Caco-2 (cell line): ENCODE measurements at regions not wholly inside any gene's neighbourhood (a gene's known extent, or its start where the extent isn't known, plus 50 kb on each side); places are given as distances from the start of the nearest gene placed in this dataset.

ENCODE experiments used
- BruUV-seq: library from RNA; stranded (reverse); fragments of 400-500 nt; replicated peaks from 2 replicates; lab custom pipeline; 2021; lab: Mats Ljungman, UMichigan
- CTCF ChIA-PET: fragments of 300-600 bp; sonication (Branson Sonifier 250); formaldehyde crosslinking; loops from one replicate; lab custom pipeline; 2022; ENCODE audit warnings: antibody characterized with exemption; lab: Charles Lee
- POLR2A ChIA-PET: fragments of 300-600 bp; sonication (Branson Sonifier 250); formaldehyde crosslinking; loops from one replicate; lab custom pipeline; 2022; ENCODE audit warnings: antibody characterized with exemption; lab: Charles Lee
- DNase-seq, 2 experiments: peaks; one replicate each; pipeline versions ENCODE4 v3.0.0 to v3.0.0-alpha.2; 2020 to 2022
- H3K27me3 ChIP-seq: replicated peaks from 2 replicates; pipeline ENCODE4 v1.6.0; 2011; ENCODE audit warnings: low read length; ENCODE audit not compliant: control insufficient read depth, insufficient read depth
- H3K36me3 ChIP-seq: 2 replicates; pipeline ENCODE4 v1.5.1; 2011; ENCODE audit warnings: low read length; ENCODE audit not compliant: control insufficient read depth, insufficient read depth
- H3K4me1 ChIP-seq: fragments of 250-450 bp; sonication (Bioruptor Pico); 2 replicates; pipeline ENCODE4 v1.5.1; 2020; ENCODE audit warnings: mild to moderate bottlenecking
- H3K4me3 ChIP-seq: 2 replicates; pipeline ENCODE4 v1.5.1; 2011; ENCODE audit warnings: low read depth, mild to moderate bottlenecking, control low read depth, low read length
- H3K9me3 ChIP-seq: fragments of 250-450 bp; sonication (Bioruptor Pico); 2 replicates; pipeline ENCODE4 v1.5.1; 2020; ENCODE audit warnings: mild to moderate bottlenecking, moderate library complexity
- H3K27ac Mint-ChIP-seq: one replicate; pipeline ENCODE4 v1.8.0; 2022; ENCODE audit warnings: mixed read lengths; ENCODE audit not compliant: unreplicated experiment
- H3K27me3 Mint-ChIP-seq: one replicate; pipeline ENCODE4 v1.8.0; 2022; ENCODE audit warnings: mixed read lengths; ENCODE audit not compliant: insufficient read depth, unreplicated experiment
- H3K36me3 Mint-ChIP-seq: one replicate; pipeline ENCODE4 v1.8.0; 2022; ENCODE audit warnings: mild to moderate bottlenecking, mixed read lengths; ENCODE audit not compliant: insufficient read depth, unreplicated experiment
- H3K4me1 Mint-ChIP-seq: one replicate; pipeline ENCODE4 v1.8.0; 2022; ENCODE audit warnings: low read depth, mixed read lengths; ENCODE audit not compliant: unreplicated experiment
- H3K4me3 Mint-ChIP-seq: one replicate; pipeline ENCODE4 v1.8.0; 2022; ENCODE audit warnings: mild to moderate bottlenecking, moderate library complexity, mixed read lengths; ENCODE audit not compliant: unreplicated experiment
- H3K9me3 Mint-ChIP-seq: one replicate; pipeline ENCODE4 v1.8.0; 2022; ENCODE audit warnings: mixed read lengths; ENCODE audit not compliant: unreplicated experiment
- intact Hi-C: fragments of 100-400 bp; cut with micrococcal nuclease; formaldehyde crosslinking; loops from one replicate; pipeline ENCODE4 v1.10.0; 2022; ENCODE audit not compliant: unreplicated experiment
- TF ChIP-seq, protein P1 (sequence below), 2 experiments: fragments of 200-600 bp in 1 of 2; IDR thresholded peaks; 1 replicate in 1 of 2; 2 replicates in 1 of 2; pipeline versions ENCODE4 v1.5.1 to v1.8.0; 2011 to 2022; ENCODE audit warnings: antibody characterized with exemption in 1 of 2, control low read depth in 1 of 2, inconsistent platforms in 1 of 2, low read depth in 1 of 2, low read length in 1 of 2, mild to moderate bottlenecking in 1 of 2, moderate library complexity in 1 of 2; ENCODE audit not compliant: insufficient read depth in 1 of 2, severe bottlenecking in 1 of 2, unreplicated experiment in 1 of 2

DNA sequence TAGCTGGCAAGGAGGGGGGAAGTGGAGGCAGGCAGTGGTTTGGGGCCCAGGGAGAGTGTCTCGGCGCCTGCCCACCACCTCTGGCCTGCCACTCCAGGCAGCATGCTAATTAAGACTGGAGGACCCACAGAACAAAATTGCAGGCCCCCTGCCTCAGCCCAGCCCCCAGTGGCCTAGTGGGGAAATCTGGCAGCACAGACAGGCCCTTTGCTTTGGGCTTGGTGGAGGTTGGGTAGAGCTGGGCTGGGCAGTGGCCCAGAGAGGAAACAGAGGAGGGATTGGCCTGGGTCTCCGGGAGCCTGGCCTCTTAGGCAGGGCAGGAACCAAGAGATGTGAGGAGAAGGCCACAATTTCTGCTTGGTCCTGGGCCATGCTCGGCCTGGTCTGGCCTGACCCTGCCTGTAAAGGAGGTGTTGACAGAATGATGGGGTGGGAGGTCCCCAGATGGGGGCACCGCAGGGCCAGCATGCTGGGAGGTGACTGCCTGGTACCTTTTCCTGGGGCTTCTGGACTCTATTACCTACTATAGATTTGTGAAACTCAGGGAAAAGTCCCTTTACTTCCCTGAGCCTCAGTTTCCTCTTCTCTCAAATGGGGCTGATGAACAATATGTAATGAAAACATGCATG, 92.4 kb upstream of the PJA1 start:
- no peaks in the 10 kb centered on the region for H3K4me1 ChIP-seq
- ChIA-PET CTCF (no interaction called here), POLR2A (no interaction called here)
- no peak for DNase-seq
- H3K9me3 ChIP-seq = no peaks in the 10 kb centered on the region
- intact Hi-C loops = no loop called here
- Mint-ChIP-seq H3K4me3 (no peak overlapping the region), H3K36me3 (no peaks in the 10 kb centered on the region), H3K27ac (no peak overlapping the region), H3K27me3 (no peaks in the 10 kb centered on the region), H3K9me3 (no peaks in the 10 kb centered on the region), H3K4me1 (no peaks in the 10 kb centered on the region)
- no TSS peak for BruUV-seq
- TF ChIP-seq, protein P1, sequence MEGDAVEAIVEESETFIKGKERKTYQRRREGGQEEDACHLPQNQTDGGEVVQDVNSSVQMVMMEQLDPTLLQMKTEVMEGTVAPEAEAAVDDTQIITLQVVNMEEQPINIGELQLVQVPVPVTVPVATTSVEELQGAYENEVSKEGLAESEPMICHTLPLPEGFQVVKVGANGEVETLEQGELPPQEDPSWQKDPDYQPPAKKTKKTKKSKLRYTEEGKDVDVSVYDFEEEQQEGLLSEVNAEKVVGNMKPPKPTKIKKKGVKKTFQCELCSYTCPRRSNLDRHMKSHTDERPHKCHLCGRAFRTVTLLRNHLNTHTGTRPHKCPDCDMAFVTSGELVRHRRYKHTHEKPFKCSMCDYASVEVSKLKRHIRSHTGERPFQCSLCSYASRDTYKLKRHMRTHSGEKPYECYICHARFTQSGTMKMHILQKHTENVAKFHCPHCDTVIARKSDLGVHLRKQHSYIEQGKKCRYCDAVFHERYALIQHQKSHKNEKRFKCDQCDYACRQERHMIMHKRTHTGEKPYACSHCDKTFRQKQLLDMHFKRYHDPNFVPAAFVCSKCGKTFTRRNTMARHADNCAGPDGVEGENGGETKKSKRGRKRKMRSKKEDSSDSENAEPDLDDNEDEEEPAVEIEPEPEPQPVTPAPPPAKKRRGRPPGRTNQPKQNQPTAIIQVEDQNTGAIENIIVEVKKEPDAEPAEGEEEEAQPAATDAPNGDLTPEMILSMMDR (IDR thresholded peaks at IDR 0.05; ENCODE audit: insufficient read depth in 1 of 2, low read depth in 1 of 2, low read length in 1 of 2, severe bottlenecking in 1 of 2, unreplicated experiment in 1 of 2) = no peak
- no peaks in the 10 kb centered on the region for H3K27me3 ChIP-seq
- H3K36me3 ChIP-seq = no peaks in the 10 kb centered on the region
- no peak overlapping the region for H3K4me3 ChIP-seq

DNA sequence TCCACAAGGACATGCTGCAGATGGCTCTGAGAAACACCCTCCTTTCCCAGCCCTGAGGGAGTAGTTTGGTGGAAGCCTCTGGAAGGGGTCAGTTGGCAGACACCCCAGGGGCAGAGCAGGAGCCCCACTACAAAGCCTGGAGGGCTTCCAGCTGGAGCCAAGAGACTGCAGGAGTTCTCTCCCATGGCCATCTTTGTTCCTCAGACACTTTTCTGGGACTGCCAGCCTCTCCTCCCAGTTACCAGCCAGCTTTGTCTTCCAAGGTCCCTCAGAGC, 91.0 kb upstream of the PJA1 start:
- H3K27me3 ChIP-seq = no peaks in the 10 kb centered on the region
- no peak for DNase-seq
- H3K4me3 Mint-ChIP-seq = no peak overlapping the region
- no peak overlapping the region for H3K27ac Mint-ChIP-seq
- no peaks in the 10 kb centered on the region for H3K36me3 ChIP-seq
- BruUV-seq = no TSS peak
- intact Hi-C loops = no loop called here
- TF ChIP-seq, protein P1 (IDR thresholded peaks at IDR 0.05; ENCODE audit: insufficient read depth in 1 of 2, low read depth in 1 of 2, low read length in 1 of 2, severe bottlenecking in 1 of 2, unreplicated experiment in 1 of 2) = no peak
- no peaks in the 10 kb centered on the region for H3K4me1 ChIP-seq
- H3K4me1 Mint-ChIP-seq = no peaks in the 10 kb centered on the region
- no peaks in the 10 kb centered on the region for H3K27me3 Mint-ChIP-seq
- H3K4me3 ChIP-seq = no peak overlapping the region
- CTCF ChIA-PET = no interaction called here
- no peaks in the 10 kb centered on the region for H3K9me3 Mint-ChIP-seq
- H3K9me3 ChIP-seq = no peaks in the 10 kb centered on the region
- H3K36me3 Mint-ChIP-seq = no peaks in the 10 kb centered on the region
- POLR2A ChIA-PET = no interaction called here

DNA sequence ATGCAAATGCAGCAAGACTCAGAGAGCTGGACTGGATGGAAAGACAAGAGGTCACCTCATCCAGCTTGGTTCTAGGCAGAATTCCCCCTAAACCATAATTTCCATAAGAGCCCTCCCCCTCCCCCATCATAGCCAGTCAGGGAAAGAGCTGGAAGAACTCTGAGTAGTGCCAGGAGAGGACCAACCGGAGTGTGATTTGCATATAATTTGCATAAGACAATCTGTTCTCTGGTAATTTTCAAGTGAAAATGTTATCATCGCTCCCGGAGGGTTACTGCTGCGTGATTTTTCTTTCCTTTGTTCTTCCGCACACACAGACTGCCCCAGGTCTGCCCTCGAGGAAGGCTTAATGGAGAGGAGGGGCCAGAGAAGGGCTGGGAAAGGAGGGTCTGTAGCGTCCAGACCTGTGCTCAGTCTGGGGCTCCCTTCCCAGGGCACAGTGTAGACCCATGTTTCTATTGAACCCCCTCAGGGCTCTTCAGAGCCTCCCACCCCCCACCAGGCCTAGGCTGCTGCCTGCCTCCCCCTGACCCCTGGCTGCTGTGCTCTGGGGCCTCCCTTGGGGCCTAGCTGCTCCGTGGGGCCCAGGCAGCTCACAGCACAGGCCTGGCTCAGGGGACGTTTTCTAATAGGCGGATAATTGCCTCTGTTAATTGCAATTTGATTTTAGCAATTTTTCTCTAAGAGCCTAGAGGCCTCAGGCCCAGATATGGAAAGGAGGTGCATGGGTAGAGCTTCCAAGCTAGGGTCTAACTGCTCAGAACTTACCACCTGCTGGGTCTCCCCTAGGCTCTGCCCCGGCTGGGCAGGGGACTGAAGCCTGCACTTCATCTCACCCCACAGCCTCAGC, 90.4 kb upstream of the PJA1 start:
- intact Hi-C loops = no loop called here
- ChIA-PET POLR2A (no interaction called here), CTCF (no interaction called here)
- no peak overlapping the region for H3K27ac Mint-ChIP-seq
- Histone ChIP-seq H3K36me3 (no peaks in the 10 kb centered on the region), H3K4me3 (no peak overlapping the region), H3K4me1 (no peaks in the 10 kb centered on the region), H3K9me3 (no peaks in the 10 kb centered on the region), H3K27me3 (no peaks in the 10 kb centered on the region)
- BruUV-seq = no TSS peak
- H3K9me3 Mint-ChIP-seq = no peaks in the 10 kb centered on the region
- H3K36me3 Mint-ChIP-seq = no peaks in the 10 kb centered on the region
- TF ChIP-seq, protein P1 (IDR thresholded peaks at IDR 0.05; ENCODE audit: insufficient read depth in 1 of 2, low read depth in 1 of 2, low read length in 1 of 2, severe bottlenecking in 1 of 2, unreplicated experiment in 1 of 2) = no peak
- no peaks in the 10 kb centered on the region for H3K4me1 Mint-ChIP-seq
- DNase-seq = no peak
- H3K27me3 Mint-ChIP-seq = no peaks in the 10 kb centered on the region
- no peak overlapping the region for H3K4me3 Mint-ChIP-seq
